GM12873 (cell line): ENCODE measurements at regions not wholly inside any gene's neighbourhood (a gene's known extent, or its start where the extent isn't known, plus 50 kb on each side); places are given as distances from the start of the nearest gene placed in this dataset.

Source experiments
- TF ChIP-seq, protein P1 (sequence below): IDR thresholded peaks from 2 replicates; pipeline ENCODE4 v1.5.1; 2012; ENCODE audit warnings: low read depth, mild to moderate bottlenecking, moderate library complexity, low read length, control low read depth; ENCODE audit not compliant: insufficient read depth; ENCODE audit errors: missing control alignments

GRCh38 chr13:103835052-103835451 lies 768.8 kb upstream of the SLC10A2 start:
- TF ChIP-seq, protein P1, sequence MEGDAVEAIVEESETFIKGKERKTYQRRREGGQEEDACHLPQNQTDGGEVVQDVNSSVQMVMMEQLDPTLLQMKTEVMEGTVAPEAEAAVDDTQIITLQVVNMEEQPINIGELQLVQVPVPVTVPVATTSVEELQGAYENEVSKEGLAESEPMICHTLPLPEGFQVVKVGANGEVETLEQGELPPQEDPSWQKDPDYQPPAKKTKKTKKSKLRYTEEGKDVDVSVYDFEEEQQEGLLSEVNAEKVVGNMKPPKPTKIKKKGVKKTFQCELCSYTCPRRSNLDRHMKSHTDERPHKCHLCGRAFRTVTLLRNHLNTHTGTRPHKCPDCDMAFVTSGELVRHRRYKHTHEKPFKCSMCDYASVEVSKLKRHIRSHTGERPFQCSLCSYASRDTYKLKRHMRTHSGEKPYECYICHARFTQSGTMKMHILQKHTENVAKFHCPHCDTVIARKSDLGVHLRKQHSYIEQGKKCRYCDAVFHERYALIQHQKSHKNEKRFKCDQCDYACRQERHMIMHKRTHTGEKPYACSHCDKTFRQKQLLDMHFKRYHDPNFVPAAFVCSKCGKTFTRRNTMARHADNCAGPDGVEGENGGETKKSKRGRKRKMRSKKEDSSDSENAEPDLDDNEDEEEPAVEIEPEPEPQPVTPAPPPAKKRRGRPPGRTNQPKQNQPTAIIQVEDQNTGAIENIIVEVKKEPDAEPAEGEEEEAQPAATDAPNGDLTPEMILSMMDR = no peak

DNA sequence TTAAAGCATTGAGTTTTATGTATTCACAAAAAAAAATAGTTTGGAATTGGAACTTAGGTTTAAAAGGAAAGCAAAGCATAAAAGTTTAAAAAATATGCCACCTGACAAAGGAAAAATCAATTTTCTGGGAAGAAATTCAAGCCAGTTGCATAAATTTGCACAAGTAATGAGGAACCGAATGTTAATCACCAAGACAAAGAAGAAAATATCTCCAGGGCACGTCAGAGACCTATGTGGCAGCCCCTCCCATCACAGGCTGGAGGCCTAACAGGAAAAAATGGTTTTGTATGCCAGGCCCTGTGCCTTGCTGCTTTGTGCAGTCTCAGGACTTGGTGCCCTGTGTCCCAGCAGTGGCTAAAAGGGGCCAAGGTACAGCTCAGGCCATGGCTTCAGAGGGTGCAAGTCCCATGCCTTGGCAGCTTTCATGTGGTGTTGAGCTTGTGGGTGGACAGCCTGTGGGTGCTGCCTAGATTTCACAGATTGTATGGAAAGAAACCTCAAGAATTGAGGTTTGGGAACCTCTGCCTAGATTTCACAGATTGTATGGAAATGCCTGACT lies 767.2 kb upstream of the SLC10A2 start:
- TF ChIP-seq, protein P1 = no peak

GRCh38 chr13:103815619-103816018 lies 749.4 kb upstream of the SLC10A2 start:
- TF ChIP-seq, protein P1 = no peak

DNA sequence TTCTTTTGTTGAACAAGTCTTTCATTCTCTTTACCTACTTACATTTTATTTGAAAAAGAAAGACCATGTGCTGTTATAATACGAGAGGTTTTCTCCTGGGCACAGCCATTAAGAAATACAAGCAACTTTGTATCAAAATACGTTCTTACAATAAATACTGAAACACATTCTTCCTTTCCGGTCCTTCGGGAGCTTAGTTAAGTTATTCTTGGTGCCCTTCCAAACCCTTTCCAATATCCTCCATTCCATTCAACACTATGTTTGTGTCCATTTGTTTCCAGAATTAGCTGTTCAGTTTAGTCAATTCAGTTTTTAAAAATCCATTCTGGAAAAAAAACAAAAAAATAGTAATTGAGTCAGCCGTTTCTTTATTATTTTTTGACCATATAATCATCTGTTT lies 746.8 kb upstream of the SLC10A2 start:
- TF ChIP-seq, protein P1 = no peak

DNA sequence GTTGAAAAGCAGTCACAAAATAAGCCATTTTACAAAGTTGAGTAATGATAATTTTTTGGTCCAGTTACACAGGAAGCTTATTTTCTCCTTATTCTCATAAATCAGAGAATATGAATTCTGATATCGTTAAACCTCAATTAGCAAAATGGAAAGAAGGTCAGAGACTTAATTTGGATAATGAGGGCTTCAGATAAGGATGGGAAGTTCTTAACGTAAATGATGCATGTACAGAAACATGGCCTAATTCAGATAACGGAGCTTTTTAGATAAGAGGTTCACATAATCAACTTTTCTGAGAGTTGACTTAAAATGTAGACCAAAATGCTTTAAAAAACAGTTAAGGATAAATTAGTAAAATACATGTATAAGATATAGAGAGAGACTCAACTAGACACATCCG lies 746.3 kb upstream of the SLC10A2 start:
- TF ChIP-seq, protein P1 = no peak

GRCh38 chr13:103810026-103810425 lies 743.8 kb upstream of the SLC10A2 start:
- TF ChIP-seq, protein P1 = no peak

GRCh38 chr13:103805771-103806170 lies 739.6 kb upstream of the SLC10A2 start:
- TF ChIP-seq, protein P1 = no peak
